Keratinocyte (primary cell): ENCODE measurements at regions not wholly inside any gene's neighbourhood (a gene's known extent, or its start where the extent isn't known, plus 50 kb on each side); places are given as distances from the start of the nearest gene placed in this dataset.

ENCODE experiments used
- DNase-seq: peaks from one replicate; pipeline ENCODE4 v3.0.0-alpha.2; 2011; ENCODE audit warnings: low read depth, missing footprints, low spot score
- FAIRE-seq: peaks from 2 replicates; lab custom pipeline; 2011; peaks lifted over from hg19 to GRCh38; lab: Jason Lieb, UNC
- H2AFZ ChIP-seq: 2 replicates; pipeline ENCODE4 v1.6.0; 2012; ENCODE audit warnings: low read length, control low read depth, inconsistent platforms; ENCODE audit not compliant: control insufficient read depth
- H3K27ac ChIP-seq: 2 replicates; pipeline ENCODE4 v1.5.1; 2011; ENCODE audit warnings: low read length; ENCODE audit not compliant: control insufficient read depth, insufficient read depth
- H3K27me3 ChIP-seq: 3 replicates; pipeline ENCODE4 v1.6.0; 2011; ENCODE audit warnings: low read length; ENCODE audit not compliant: control insufficient read depth, insufficient read depth; ENCODE audit errors: extremely low read depth
- H3K36me3 ChIP-seq, 2 experiments: 2 replicates in 1 of 2; 3 replicates in 1 of 2; pipeline ENCODE4 v1.5.1; 2011; ENCODE audit warnings: low read length in 2 of 2, mild to moderate bottlenecking in 1 of 2; ENCODE audit not compliant: control insufficient read depth in 2 of 2, insufficient read depth in 2 of 2; ENCODE audit errors: extremely low read depth in 1 of 2
- H3K4me1 ChIP-seq: 3 replicates; pipeline ENCODE4 v1.5.1; 2011; ENCODE audit warnings: low read length; ENCODE audit not compliant: control insufficient read depth, insufficient read depth; ENCODE audit errors: extremely low read depth
- H3K4me2 ChIP-seq: 3 replicates; pipeline ENCODE4 v1.6.0; 2011; ENCODE audit warnings: low read depth, low read length; ENCODE audit not compliant: control insufficient read depth, insufficient read depth; ENCODE audit errors: extremely low read depth
- H3K4me3 ChIP-seq, 3 experiments: fragments of 200-600 bp in 1 of 3; sonication (generic) in 1 of 3; 2 replicates in 2 of 3; 3 replicates in 1 of 3; pipeline ENCODE4 v1.5.1; 2011 to 2016; ENCODE audit warnings: low read length in 3 of 3, mild to moderate bottlenecking in 3 of 3, control low read depth in 2 of 3, inconsistent platforms in 1 of 3, low read depth in 1 of 3, mixed read lengths in 1 of 3, mixed run types in 1 of 3, moderate library complexity in 1 of 3; ENCODE audit not compliant: control insufficient read depth in 2 of 3, insufficient read depth in 2 of 3; ENCODE audit errors: extremely low read depth in 1 of 3
- H3K79me2 ChIP-seq: 2 replicates; pipeline ENCODE4 v1.6.0; 2012; ENCODE audit warnings: low read length; ENCODE audit not compliant: control insufficient read depth, insufficient read depth
- H3K9ac ChIP-seq: 3 replicates; pipeline ENCODE4 v1.6.0; 2011; ENCODE audit warnings: low read length; ENCODE audit not compliant: control insufficient read depth, insufficient read depth; ENCODE audit errors: extremely low read depth
- H3K9me1 ChIP-seq: 3 replicates; pipeline ENCODE4 v1.6.0; 2011; ENCODE audit warnings: low read length; ENCODE audit not compliant: control insufficient read depth, insufficient read depth; ENCODE audit errors: extremely low read depth
- H3K9me3 ChIP-seq: 2 replicates; pipeline ENCODE4 v1.5.1; 2012; ENCODE audit warnings: low read depth, low read length; ENCODE audit not compliant: control insufficient read depth
- H4K20me1 ChIP-seq: 3 replicates; pipeline ENCODE4 v1.6.0; 2011; ENCODE audit warnings: low read length; ENCODE audit not compliant: control insufficient read depth, insufficient read depth; ENCODE audit errors: extremely low read depth
- CTCF ChIP-seq, 3 experiments: IDR thresholded peaks in 1 of 3; conservative IDR thresholded peaks in 1 of 3; optimal IDR thresholded peaks in 1 of 3; 2 replicates in 2 of 3; 3 replicates in 1 of 3; pipeline versions ENCODE3 to v1.5.1; 2011; ENCODE audit warnings: low read length in 3 of 3, mild to moderate bottlenecking in 3 of 3, moderate library complexity in 2 of 3, control low read depth in 1 of 3, inconsistent platforms in 1 of 3; ENCODE audit not compliant: insufficient read depth in 2 of 3; ENCODE audit errors: extremely low read depth in 1 of 3
- EZH2 ChIP-seq: IDR thresholded peaks from one replicate; pipeline ENCODE4 v1.6.1; 2012; ENCODE audit warnings: inconsistent platforms, mild to moderate bottlenecking, low read length, moderate library complexity
- dilution Hi-C: fragments of 300-500 bp; cut with MboI; formaldehyde crosslinking; loops from one replicate; pipeline ENCODE4 v1.7.0; 2020; ENCODE audit warnings: low sequenced_read_pairs; ENCODE audit not compliant: extremely low pct_ligation_motif_present

GRCh38 chr5:156015137-156015536 lies 311.8 kb upstream of the SGCD start:
- no peaks in the 10 kb centered on the region for H3K9me1 ChIP-seq
- TF ChIP-seq EZH2: no peak
- TF ChIP-seq CTCF (optimal IDR thresholded peaks at IDR 0.05 in 1 of 3, IDR thresholded peaks at IDR 0.05 in 1 of 3, conservative IDR thresholded peaks at IDR 0.05 in 1 of 3; ENCODE audit: extremely low read depth in 1 of 3, insufficient read depth in 2 of 3, low read length in 3 of 3): no peak
- H3K27me3 ChIP-seq: no peaks in the 10 kb centered on the region
- no peak overlapping the region for H3K27ac ChIP-seq
- no peak overlapping the region for H3K9ac ChIP-seq
- H3K36me3 ChIP-seq: no peaks in the 10 kb centered on the region
- FAIRE-seq (no peak), DNase-seq (no peak)
- no peak overlapping the region for H2AFZ ChIP-seq
- H3K4me1 ChIP-seq: no peaks in the 10 kb centered on the region
- no peaks in the 10 kb centered on the region for H3K79me2 ChIP-seq
- H3K4me3 ChIP-seq: no peak overlapping the region
- H4K20me1 ChIP-seq: no peaks in the 10 kb centered on the region
- H3K4me2 ChIP-seq: no peak overlapping the region
- dilution Hi-C loops: no loop called here
- no peaks in the 10 kb centered on the region for H3K9me3 ChIP-seq

- TF ChIP-seq EZH2 (no peak), CTCF (optimal IDR thresholded peaks at IDR 0.05 in 1 of 3, IDR thresholded peaks at IDR 0.05 in 1 of 3, conservative IDR thresholded peaks at IDR 0.05 in 1 of 3; ENCODE audit: extremely low read depth in 1 of 3, insufficient read depth in 2 of 3, low read length in 3 of 3) (no peak)
- no peaks in the 10 kb centered on the region for H3K9me3 ChIP-seq
- FAIRE-seq (no peak), DNase-seq (no peak)
- no peaks in the 10 kb centered on the region for H3K36me3 ChIP-seq
- no peak overlapping the region for H3K27ac ChIP-seq
- no peak overlapping the region for H3K4me3 ChIP-seq
- dilution Hi-C loops: no loop called here
- no peak overlapping the region for H3K4me2 ChIP-seq
- no peak overlapping the region for H3K9ac ChIP-seq
- no peaks in the 10 kb centered on the region for H3K79me2 ChIP-seq
- no peaks in the 10 kb centered on the region for H3K27me3 ChIP-seq
- H3K4me1 ChIP-seq: no peaks in the 10 kb centered on the region
- H2AFZ ChIP-seq: no peak overlapping the region
- H3K9me1 ChIP-seq: no peaks in the 10 kb centered on the region
- no peaks in the 10 kb centered on the region for H4K20me1 ChIP-seq
Observed at GRCh38 chr5:156019130-156019529, 307.8 kb upstream of the SGCD start.
